ENCODE measurements at regions not wholly inside any gene's neighbourhood (a gene's known extent, or its start where the extent isn't known, plus 50 kb on each side); places are given as distances from the start of the nearest gene placed in this dataset.

GRCh38 chr18:67776929-67777328 is 260.4 kb upstream of the DSEL start:
- no peak for TF ChIP-seq POLR2A (IDR thresholded peaks at IDR 0.05; ENCODE audit: extremely low read depth, insufficient read length)
- TF ChIP-seq, protein P1, sequence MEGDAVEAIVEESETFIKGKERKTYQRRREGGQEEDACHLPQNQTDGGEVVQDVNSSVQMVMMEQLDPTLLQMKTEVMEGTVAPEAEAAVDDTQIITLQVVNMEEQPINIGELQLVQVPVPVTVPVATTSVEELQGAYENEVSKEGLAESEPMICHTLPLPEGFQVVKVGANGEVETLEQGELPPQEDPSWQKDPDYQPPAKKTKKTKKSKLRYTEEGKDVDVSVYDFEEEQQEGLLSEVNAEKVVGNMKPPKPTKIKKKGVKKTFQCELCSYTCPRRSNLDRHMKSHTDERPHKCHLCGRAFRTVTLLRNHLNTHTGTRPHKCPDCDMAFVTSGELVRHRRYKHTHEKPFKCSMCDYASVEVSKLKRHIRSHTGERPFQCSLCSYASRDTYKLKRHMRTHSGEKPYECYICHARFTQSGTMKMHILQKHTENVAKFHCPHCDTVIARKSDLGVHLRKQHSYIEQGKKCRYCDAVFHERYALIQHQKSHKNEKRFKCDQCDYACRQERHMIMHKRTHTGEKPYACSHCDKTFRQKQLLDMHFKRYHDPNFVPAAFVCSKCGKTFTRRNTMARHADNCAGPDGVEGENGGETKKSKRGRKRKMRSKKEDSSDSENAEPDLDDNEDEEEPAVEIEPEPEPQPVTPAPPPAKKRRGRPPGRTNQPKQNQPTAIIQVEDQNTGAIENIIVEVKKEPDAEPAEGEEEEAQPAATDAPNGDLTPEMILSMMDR (IDR thresholded peaks at IDR 0.05; ENCODE audit: low read depth, low read length): no peak
- TF ChIP-seq, protein P2, sequence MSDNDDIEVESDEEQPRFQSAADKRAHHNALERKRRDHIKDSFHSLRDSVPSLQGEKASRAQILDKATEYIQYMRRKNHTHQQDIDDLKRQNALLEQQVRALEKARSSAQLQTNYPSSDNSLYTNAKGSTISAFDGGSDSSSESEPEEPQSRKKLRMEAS (IDR thresholded peaks at IDR 0.05; ENCODE audit: low read depth, low read length): no peak
